Fibroblast of villous mesenchyme (primary cell): ENCODE measurements at regions not wholly inside any gene's neighbourhood (a gene's known extent, or its start where the extent isn't known, plus 50 kb on each side); places are given as distances from the start of the nearest gene placed in this dataset.

ENCODE experiments used
- DNase-seq: peaks from one replicate; pipeline ENCODE4 v3.0.0-alpha.2; 2010; ENCODE audit warnings: low read depth
- H3K4me3 ChIP-seq: 2 replicates; pipeline ENCODE4 v1.5.1; 2011; ENCODE audit warnings: low read depth, mild to moderate bottlenecking, low read length
- TF ChIP-seq, protein P1 (sequence below): IDR thresholded peaks from 2 replicates; pipeline ENCODE4 v1.5.1; 2012; ENCODE audit warnings: low read depth, mild to moderate bottlenecking, low read length; ENCODE audit not compliant: insufficient read depth

DNA sequence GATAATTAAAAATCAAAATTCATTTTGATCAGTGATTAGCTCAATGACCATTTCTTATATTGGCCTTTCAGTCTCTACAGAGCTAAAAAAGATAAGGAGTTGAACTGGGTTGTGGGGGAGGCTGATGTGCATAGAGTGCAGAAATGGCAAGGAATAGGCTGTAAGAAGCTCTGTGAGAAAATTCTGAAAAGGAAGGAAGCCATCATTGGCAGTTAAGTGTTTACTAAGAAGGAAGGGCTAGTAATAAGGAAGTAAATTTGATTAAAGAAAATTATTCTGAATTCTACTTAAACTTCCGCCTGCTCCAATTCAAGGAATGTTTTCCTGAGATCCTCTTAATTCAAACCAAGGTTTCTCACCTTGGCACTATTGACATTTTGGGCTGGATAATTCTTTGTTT is 187.5 kb downstream of the MZT1 start:
- H3K4me3 ChIP-seq = no peak overlapping the region
- DNase-seq = no peak
- TF ChIP-seq, protein P1, sequence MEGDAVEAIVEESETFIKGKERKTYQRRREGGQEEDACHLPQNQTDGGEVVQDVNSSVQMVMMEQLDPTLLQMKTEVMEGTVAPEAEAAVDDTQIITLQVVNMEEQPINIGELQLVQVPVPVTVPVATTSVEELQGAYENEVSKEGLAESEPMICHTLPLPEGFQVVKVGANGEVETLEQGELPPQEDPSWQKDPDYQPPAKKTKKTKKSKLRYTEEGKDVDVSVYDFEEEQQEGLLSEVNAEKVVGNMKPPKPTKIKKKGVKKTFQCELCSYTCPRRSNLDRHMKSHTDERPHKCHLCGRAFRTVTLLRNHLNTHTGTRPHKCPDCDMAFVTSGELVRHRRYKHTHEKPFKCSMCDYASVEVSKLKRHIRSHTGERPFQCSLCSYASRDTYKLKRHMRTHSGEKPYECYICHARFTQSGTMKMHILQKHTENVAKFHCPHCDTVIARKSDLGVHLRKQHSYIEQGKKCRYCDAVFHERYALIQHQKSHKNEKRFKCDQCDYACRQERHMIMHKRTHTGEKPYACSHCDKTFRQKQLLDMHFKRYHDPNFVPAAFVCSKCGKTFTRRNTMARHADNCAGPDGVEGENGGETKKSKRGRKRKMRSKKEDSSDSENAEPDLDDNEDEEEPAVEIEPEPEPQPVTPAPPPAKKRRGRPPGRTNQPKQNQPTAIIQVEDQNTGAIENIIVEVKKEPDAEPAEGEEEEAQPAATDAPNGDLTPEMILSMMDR = no peak

DNA sequence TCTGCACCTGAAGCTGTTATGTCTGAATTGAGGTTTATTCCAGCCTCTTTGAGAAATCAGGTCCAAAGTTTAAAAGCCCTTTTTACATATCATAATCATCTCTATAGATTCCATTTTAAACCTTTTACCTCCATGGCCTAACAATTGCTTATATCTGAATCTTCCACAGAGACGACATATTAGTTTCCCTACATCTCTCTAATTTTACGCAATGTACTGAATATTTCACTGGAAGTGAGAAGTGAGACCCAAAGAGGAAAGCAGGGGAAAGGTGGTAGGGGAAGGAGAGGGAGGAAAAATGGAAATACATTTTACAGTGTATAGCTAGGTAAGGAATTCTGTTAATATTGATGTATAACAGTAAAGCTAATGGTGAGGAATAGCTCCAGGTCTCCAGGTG is 189.6 kb downstream of the MZT1 start:
- TF ChIP-seq, protein P1 = no peak
- no peak for DNase-seq

DNA sequence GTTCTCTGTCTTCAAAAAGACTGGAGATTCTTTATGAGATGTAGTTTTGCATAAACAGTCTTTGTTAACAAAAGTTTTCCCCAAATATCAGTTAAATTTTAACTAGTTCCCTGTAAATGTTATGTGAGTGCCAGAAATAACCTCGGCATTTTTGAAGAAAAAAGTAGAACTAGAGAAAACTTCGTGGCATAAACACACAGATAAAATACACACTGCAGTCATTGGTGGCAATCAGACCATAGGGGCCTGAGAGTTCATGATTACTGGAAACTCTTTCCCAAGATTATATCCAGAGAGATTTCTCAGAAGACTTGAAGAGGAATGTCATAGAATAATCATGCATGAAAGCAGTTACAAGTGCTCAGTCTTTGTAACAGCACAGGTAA is 190.0 kb downstream of the MZT1 start:
- no peak overlapping the region for H3K4me3 ChIP-seq
- TF ChIP-seq, protein P1 = no peak
- no peak for DNase-seq

More for the DNA sequence above, 189.6 kb downstream of the MZT1 start:
- H3K4me3 ChIP-seq = no peak overlapping the region

DNA sequence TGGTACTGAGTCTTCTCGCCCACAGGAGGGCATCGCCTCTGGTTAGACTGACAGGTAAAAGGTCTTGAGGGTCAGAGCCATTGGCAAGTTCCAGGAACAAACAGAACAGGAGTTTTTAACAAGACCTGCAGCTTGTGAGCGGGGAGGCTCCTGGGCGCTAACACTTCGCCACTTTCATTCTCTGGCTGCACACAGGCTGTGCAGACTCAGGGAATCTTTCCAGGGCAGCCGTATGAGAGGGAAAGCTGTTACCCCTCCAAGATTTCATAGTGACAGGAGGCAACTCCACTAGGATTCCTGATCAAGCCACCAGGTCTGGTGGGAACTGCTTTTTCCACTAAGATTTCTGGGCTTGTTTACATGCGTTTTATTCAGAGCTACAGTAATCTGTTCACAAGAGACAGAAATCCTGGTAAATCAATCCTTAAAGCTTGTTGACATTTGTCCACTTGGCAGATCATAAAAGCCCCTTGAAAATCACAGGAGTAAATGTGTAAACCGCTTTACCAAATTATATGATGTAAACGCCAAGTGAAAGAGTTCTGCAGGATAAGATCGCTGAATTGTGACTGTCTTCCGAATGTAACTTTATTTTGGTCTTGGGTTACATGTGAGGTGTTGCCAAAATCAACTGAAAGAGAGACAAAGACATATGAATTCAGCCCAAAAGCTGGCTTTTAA is 190.6 kb downstream of the MZT1 start:
- no peak overlapping the region for H3K4me3 ChIP-seq
- DNase-seq = no peak
- TF ChIP-seq, protein P1 = no peak

DNA sequence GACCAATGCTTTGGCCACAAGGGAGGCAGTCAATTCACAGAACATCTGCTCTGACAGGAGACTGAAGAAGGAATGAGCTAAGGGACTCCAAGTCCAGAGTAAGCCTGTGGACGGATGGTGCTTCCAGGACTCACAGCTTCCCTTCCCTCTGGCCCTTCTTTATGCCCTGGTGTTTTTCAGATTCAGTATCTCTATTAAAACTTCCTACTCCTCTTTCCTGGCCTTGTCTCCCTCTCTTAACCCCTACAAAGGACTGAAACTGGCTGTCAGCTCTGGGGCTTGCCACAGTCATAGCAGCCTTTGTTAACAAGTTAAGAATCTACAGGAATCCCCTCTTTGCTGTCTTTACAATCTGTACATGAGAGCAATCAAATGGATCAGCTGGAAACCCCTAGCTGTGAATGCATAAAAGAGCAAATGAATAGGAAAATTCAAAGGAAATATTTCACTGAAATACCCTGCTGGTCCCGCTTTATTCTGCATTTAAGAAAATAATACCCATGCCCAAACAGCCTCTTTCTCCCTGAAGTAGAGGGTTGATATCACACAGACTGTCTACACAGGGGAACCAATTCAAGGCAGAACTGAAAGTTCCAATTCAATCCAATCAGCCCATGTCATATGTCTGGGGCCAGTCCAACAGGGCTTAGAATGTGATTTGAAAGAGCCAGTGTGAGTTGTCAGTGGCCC is 192.3 kb downstream of the MZT1 start:
- DNase-seq = no peak
- no peak overlapping the region for H3K4me3 ChIP-seq
- TF ChIP-seq, protein P1 = no peak

DNA sequence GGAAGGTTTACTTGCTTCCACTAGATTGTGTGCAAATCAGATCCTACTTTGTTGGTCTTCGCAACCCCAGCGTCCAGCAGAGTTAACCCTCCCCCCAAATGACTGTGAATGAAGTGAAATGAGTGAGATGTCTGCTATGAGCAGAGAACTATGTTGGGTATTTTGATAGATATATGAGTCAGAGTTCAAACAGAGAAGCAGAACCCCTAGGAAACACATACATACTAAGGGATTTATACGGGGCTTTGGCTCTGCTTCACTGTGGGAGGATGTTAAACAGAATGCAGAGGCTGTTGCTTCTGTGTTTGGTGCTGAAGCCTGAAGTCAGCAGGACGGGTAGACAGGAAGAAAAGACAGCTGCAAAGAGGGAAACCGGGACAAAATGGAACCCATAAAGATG is 197.0 kb downstream of the MZT1 start:
- TF ChIP-seq, protein P1 = no peak
- H3K4me3 ChIP-seq = no peak overlapping the region
- no peak for DNase-seq
